ENCODE measurements at regions not wholly inside any gene's neighbourhood (a gene's known extent, or its start where the extent isn't known, plus 50 kb on each side); places are given as distances from the start of the nearest gene placed in this dataset.

- peaks cover 21 to 40% of the 10 kb centered on the region in 2 experiments for H3K4me1 Mint-ChIP-seq
- Histone ChIP-seq H4K8ac (replicated peaks; ENCODE audit: insufficient read length, low read depth, low read length) (no peak overlapping the region), H3K18ac (ENCODE audit: insufficient read length, low read depth, low read length) (no peak overlapping the region), H3K4ac (ENCODE audit: low read depth, low read length) (no peak overlapping the region), H3K9me3 (ENCODE audit: control insufficient read depth, low read depth, low read length) (no peaks in the 10 kb centered on the region), H3K27ac (ENCODE audit: insufficient read length, low read depth, low read length) (no peak overlapping the region), H3K4me2 (ENCODE audit: insufficient read depth, insufficient read length, low read length) (no peak overlapping the region), H3T11ph (ENCODE audit: low read length) (no peak overlapping the region), H3K79me1 (ENCODE audit: insufficient read depth, low read depth, low read length, poor library complexity, severe bottlenecking) (no peaks in the 10 kb centered on the region), H4K20me1 (ENCODE audit: control insufficient read depth, insufficient read depth, insufficient read length) (no peaks in the 10 kb centered on the region), H3K79me2 (ENCODE audit: insufficient read depth, low read length) (no peaks in the 10 kb centered on the region), H3K4me1 (ENCODE audit: insufficient read depth, low read length) (peaks cover 3% of the 10 kb centered on the region; the same call in 1 of the 2 replicates), H4K5ac (ENCODE audit: insufficient read length, low read depth, low read length) (no peak overlapping the region), H3K9ac (ENCODE audit: extremely low read depth, insufficient read length, low read length) (no peak overlapping the region), H3K14ac (ENCODE audit: insufficient read depth, low read length) (no peak overlapping the region; the same call in 1 of the 2 replicates), H3K27me3 (ENCODE audit: insufficient read depth, low read length) (no peaks in the 10 kb centered on the region), H3K56ac (ENCODE audit: insufficient read length, low read depth, low read length) (no peak overlapping the region), H4K91ac (ENCODE audit: insufficient read length, low read depth, low read length) (no peak overlapping the region), H2BK20ac (ENCODE audit: low read depth, low read length, poor library complexity, severe bottlenecking) (no peak overlapping the region), H2AK5ac (ENCODE audit: insufficient read length, low read length) (no peak overlapping the region), H2AFZ (ENCODE audit: low read length) (no peak overlapping the region), H3K23me2 (ENCODE audit: insufficient read length, low read depth, low read length, poor library complexity, severe bottlenecking) (no peaks in the 10 kb centered on the region), H2BK12ac (ENCODE audit: insufficient read length, low read depth, low read length) (no peak overlapping the region), H2BK120ac (ENCODE audit: low read depth, low read length, poor library complexity, severe bottlenecking) (no peak overlapping the region), H2BK5ac (ENCODE audit: insufficient read length, low read length) (no peak overlapping the region), H3K23ac (ENCODE audit: insufficient read length, low read depth, low read length) (no peak overlapping the region), H2BK15ac (ENCODE audit: low read depth, low read length) (no peak overlapping the region)
- H3K9me3 Mint-ChIP-seq: no peaks in the 10 kb centered on the region
- DNase-seq: peak; percentile 34
- H3K27me3 Mint-ChIP-seq (ENCODE audit: low read depth): no peaks in the 10 kb centered on the region
- no peak for TF ChIP-seq CTCF (conservative IDR thresholded peaks at IDR 0.05)
- H3K4me3 Mint-ChIP-seq: no peak overlapping the region
- H3K36me3 Mint-ChIP-seq (ENCODE audit: insufficient read depth in 1 of 3, low read depth in 3 of 3): peaks cover 10 to 30% (median 30%) of the 10 kb centered on the region in 3 experiments; a peak in 6 of 7 replicates
- H3K27ac Mint-ChIP-seq: peak overlapping the region in 2 of 3 experiments; percentile 55 to 81; a peak in 2 of 7 replicates
- no CpG with 5 or more reads among the region's 23 CpGs for WGBS (ENCODE audit: extremely low coverage, insufficient read length, low lambda C conversion rate)
Measured at GRCh38 chr21:36246080-36246631, 73.8 kb upstream of the MORC3 start.
